GM19023 (cell line): ENCODE measurements at regions not wholly inside any gene's neighbourhood (a gene's known extent, or its start where the extent isn't known, plus 50 kb on each side); places are given as distances from the start of the nearest gene placed in this dataset.

Source experiments
- ATAC-seq: cut with Tn5 transposase; IDR thresholded peaks from one replicate; pipeline ENCODE4 v1.9.1; 2021; ENCODE audit warnings: mild to moderate bottlenecking, moderate library complexity; ENCODE audit not compliant: unreplicated experiment

- ATAC-seq, result no peak
Observed at GRCh38 chr20:22908944-22909343, 126.2 kb upstream of the SSTR4 start.

DNA sequence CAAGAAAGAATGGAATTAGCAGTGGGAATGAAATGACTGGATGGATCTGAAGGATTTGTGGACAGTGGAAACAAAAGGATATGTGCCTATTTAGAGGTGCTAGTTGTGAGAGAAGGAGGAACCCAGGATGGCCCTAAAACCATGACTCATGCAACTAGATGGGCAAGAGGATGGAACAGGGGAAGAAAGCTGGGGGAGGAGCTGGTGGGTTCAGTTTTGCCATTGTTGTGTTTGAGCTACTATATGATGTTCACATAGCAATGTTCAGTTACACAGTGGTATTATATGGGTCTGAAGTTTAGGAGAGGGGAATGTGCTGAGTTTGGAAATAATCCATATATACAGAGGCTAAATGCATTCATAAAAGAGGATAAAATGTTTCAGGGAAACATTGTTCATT, 125.7 kb upstream of the SSTR4 start:
- ATAC-seq, result no peak

DNA sequence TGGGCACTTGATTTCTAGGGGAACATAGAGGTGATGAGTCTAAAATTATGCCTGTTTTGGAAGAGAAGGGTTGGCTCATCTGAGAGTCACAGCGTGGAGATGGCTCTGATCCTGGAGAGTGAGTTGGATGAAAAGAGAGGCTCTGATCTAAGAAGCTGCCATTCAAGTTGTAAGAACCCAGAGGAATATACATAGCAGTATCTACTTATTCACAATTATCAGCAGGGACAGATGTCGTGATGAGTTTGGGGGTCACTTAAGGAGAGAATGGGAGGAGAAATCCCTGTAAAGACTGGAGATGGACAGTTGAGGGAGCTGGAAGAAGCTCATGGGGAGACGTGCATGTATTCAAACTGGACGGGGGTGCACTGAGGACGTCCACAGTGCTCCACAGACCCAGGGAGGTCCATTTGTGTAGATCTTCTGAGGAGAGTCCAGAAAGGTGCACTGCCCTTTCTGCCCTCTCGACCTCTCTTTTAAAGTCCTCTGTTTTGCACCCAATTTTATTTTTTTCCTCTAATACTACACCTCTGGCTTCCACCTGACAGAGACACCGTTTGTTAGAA, 124.7 kb upstream of the SSTR4 start:
- no peak for ATAC-seq

DNA sequence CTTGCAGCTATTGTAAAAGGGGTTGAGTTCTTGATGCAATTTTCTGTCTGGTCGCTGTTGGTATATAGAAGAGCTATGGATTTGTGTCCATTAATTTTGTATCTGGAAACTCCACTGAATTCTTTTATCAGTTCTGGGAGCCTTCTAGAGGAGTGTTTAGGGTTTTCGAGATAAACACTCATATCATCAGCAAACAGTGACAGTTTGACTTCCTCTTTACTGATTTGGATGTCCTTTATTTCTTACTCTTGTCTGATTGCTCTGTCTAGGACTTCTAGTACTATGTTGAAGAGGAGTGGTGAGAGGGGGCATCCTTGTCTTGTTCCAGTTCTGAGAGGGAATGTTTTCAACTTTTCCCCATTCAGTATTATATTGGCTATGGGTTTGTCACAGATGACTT, 120.8 kb upstream of the SSTR4 start:
- no peak for ATAC-seq

- no peak for ATAC-seq
Observed at GRCh38 chr20:22915512-22915911, 119.6 kb upstream of the SSTR4 start.

DNA sequence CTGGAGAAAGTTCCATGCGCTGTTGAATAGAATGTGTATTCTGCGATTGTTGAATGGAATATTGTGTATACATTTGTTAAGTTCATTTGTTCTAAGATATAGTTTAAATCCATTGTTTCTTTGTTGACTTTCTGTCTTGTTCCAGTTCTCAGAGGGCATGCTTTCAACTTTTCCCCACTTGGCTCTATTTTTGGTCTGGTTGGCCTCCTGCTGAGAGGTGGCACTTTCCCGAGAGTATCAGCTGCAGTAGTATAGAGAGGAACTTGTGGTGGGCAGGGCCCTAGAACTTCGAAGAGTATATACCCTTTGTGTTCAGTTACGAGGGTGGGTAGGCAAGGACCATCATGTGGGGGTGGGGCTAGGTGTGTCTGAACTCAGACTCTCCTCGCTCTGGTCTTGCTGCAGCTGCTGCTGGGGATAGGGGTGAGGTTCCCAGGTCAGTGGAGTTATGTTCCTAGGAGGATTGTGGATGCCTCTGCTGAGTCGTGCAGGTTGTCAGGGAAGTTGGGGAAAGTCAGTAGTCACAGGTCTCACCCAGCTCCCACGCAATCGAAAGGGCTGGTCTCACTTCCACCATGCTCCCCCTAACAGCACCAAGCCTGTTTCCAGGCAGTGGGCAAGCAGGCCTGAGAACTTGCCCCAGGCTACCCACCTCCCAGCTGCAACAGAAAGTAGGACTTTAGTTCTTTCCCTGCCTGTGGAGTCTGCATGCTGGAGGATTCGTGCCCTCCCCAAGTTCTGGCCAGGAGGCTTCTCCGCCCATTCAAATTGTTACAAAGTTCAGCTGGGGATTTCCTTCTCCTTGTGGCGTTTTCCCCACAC, 118.9 kb upstream of the SSTR4 start:
- ATAC-seq, result no peak

GRCh38 chr20:22918286-22918983, 116.7 kb upstream of the SSTR4 start:
- no peak for ATAC-seq

GRCh38 chr20:22920898-22921297, 114.2 kb upstream of the SSTR4 start:
- ATAC-seq, result no peak

GRCh38 chr20:22921595-22922421, 113.3 kb upstream of the SSTR4 start:
- no peak for ATAC-seq

GRCh38 chr20:22922987-22923386, 112.1 kb upstream of the SSTR4 start:
- ATAC-seq, result no peak

GRCh38 chr20:22924046-22924737, 110.9 kb upstream of the SSTR4 start:
- ATAC-seq, result no peak

GRCh38 chr20:22924949-22925612, 110.0 kb upstream of the SSTR4 start:
- no peak for ATAC-seq

- ATAC-seq, result no peak
Observed at GRCh38 chr20:22925613-22925983, 109.5 kb upstream of the SSTR4 start.

DNA sequence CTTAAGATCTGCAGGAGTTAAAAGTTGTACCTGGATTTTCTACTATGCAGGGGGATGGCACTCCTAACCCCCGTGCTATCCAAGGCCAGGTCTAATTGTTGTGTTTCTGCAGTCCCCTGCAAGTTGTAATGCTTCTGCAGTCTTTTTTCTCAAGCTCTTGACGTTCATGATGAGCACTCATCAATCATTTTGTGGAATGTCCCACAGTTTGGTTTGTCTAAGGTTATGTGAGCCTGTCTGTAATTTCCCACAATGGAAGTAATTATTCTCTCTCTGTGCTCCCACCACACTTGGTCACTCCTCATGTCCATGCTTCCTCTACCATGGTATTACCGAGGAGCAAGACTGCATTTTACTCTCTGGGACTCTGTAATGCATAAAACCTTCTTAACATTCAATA, 107.6 kb upstream of the SSTR4 start:
- ATAC-seq, result no peak

GRCh38 chr20:22928679-22929078, 106.4 kb upstream of the SSTR4 start:
- no peak for ATAC-seq

- ATAC-seq, result no peak
Observed at GRCh38 chr20:22929661-22930060, 105.5 kb upstream of the SSTR4 start.

GRCh38 chr20:22931653-22932608, 103.2 kb upstream of the SSTR4 start:
- no peak for ATAC-seq

DNA sequence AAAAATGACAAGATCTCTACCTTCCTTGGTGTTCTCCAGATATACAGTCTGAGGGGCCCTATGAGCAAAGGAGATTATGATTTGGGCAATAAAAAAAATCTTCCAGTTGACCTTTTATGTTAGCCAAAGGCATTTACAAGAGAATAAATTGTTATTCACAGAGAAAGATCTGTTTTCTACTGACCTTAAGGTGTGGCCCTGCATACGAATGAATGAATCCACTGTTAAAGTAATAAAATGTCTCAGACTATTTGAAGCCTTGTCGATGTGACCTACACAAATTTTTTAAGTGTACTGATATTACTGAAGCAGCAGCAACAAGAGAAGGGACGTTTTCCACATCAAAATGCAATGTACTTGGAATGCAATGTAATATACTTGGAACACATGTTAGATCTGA, 95.9 kb upstream of the SSTR4 start:
- ATAC-seq, result no peak

DNA sequence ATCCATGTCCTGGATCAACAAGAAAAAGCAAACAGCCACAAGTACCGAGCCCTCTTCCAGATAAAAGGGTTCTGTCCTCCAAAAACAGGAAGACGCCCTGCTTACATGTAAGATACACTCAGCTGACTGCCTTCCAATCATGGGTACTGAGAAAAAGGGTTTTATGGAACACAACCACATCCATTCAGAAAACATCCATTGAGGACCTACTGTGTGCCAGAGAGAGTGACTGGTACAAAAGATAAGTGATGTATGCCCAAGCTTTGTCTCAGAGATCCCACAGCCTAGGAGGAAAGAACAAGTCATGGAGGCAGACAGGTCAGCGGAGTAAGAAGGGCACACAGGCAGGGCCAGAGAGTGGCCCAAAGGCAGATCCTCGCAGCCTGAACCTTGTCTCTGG, 94.8 kb upstream of the SSTR4 start:
- no peak for ATAC-seq
